ENCODE measurements at regions not wholly inside any gene's neighbourhood (a gene's known extent, or its start where the extent isn't known, plus 50 kb on each side); places are given as distances from the start of the nearest gene placed in this dataset.

DNA sequence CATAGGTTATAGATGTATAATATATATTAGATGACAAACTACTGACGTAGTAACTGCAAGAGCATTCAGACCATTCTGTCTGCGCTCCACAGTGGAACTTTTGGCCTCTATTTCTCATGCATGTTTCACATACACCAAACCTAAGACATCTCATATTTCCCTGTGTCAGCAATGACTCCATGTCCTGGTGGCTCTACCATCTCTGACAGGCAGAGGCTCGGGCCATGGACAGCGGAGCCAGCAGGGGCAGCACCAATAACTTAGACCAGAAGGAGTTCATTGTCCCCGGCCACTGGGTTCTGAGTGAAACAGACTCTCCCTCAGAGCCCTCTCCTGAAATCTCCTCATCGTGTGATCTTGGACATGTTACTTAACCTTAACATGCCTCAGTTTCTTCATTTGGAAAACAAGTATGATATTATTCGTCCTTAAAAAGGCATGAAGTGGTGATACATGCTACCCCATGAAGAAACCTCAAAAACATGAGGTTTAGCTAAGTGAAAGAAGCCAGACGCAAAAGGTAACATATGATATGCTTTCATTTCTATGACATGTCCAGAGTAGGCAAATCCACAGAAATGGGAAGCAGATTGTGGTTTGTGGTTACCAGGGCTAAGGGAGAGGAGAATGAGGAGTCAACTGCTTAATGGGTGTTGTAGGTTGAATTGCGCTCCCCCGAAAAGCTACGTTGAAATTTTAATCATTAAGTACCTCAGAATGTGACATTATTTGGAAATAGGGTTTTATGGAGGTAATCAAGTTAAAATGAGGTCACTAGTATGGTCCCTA lies 564.0 kb upstream of the JARID2 start:
- DNase-seq, result no peak

DNA sequence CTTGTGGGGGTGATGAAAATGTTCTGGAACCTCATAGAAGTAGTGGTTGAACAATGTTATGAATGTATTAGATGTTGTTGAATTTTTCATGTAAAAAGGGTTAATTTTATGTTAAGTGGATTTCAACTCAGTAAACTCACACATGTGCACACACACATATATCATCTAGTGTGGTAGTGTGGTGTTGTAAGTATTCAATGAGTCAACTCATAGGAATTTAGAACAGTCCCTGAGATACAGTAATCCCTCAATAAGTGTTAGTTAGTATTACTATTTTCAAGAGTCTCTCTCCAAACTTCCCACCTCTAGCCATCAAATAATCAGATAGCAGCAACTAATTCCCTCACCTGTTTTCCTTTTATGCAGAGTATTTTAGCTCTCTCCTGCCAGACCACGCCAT lies 563.1 kb upstream of the JARID2 start:
- no peak for DNase-seq

DNA sequence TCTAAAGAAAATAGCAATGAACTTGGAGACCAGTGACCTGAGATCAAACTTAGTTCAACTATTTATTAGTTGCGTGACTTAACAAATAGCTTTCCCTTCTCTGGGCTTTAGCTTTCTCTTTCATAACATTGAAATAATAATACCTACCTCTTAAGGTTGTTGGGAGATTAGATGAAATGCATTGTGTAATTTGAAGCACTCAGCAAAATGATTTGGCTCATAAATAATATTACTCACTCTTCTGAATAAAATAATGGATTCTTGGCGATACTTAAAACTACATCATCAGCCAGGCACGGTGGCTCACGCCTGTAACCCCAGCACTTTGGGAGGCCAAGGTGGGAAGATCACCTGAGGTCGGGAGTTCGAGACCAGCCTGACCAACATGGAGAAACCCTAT lies 556.2 kb upstream of the JARID2 start:
- no peak for DNase-seq

GRCh38 chr6:14690120-14691056 lies 555.5 kb upstream of the JARID2 start:
- no peak for DNase-seq

GRCh38 chr6:14692208-14692607 lies 553.7 kb upstream of the JARID2 start:
- no peak for DNase-seq

DNA sequence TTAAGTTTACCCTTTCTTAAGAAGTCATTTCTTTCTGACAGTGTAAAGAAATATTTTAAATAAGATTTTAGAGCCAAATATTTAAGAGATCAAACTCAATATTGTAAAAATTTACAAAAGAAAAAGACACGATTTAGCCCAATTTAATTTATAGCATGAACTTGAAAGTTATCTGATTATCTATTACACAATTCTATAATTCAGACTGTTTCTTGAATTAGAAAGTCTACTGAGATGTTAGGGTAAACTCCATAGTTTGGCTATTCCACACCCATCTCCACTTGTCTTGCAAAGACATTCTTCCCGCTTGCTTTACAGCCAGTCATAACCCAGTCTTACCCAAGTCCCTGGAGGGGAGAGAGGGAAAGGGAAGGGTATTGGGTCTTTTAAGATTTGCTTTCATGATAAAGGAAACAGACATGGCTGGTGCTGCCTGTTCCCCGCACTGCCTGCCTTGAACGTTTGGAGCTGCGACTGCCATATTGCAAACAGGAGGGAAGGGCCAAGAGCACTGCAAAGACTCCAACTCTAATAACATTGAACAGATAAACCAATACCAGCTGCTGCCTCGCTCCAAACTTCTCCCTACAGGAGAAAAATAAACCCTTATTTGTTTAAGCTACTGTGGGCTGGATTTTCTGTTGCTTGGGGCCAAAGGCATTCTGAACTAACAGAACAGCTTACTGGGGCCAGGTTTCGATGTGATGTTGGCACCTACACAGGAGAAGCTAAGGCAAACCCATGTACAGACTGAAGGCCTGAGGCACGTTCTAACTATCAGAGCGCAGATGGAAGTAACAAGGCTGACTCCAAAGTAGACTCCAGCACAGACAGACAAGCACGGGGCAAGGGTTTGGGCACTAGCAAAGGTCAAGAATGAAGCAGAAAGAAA lies 552.3 kb upstream of the JARID2 start:
- no peak for DNase-seq

DNA sequence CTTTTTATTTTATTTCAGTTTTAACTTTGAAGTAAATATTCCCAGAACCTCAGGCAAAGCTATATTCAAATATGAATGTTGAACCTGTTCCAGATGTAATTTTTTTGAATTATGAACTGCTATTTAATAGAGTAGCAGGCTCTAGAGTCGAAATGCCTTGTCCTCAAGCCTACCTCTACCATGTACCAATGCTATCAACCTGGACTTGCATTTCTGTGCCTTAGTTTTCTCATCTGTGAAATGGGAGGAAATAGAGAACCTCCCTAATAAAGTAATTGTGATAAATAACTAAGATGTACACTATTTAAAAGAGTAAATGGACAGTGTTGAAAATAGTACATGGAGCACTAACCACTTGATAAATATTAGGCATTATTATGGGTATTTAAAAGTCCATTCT lies 551.6 kb upstream of the JARID2 start:
- no peak for DNase-seq

DNA sequence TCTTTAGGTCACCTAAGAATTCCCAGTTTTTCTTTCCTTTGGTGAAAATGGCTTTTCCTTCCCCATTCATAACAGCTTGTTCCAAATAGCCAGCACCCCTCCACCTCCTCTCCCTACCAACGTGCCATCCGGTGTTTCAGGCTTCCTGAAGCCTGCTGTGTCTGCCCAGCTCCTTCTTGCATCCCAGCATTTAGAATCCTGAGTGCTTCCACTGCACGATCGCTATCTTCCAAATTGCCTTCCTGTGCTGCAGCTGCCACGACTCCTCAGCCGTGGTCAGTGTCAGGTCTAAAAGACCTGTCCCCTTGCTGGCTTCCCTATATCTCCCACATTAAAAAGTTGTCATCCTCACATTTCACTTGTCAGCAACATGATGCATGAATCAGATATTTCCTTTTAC lies 550.3 kb upstream of the JARID2 start:
- DNase-seq, result no peak

DNA sequence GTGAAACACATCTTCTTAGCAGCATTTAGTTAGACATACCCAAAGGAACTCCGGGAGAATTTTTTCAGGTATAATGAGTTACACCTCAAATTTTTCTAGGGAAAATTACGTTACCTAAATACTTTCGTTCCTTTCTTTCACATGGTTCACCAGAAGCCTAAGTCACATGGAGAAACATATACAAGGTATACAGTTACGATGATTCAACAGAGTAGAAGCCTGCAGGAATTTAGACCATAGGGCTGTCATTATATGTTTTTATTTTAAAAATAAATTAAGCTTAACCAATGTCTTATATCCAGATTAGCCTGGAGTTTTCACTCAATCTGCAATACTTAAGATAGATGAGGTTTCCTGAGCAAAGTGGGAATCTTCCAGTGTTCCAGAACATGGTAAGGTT lies 549.5 kb upstream of the JARID2 start:
- DNase-seq, result no peak

- DNase-seq, result no peak
Measured at GRCh38 chr6:14697427-14697826, 548.4 kb upstream of the JARID2 start.

- no peak for DNase-seq
Measured at GRCh38 chr6:14699803-14700601, 545.9 kb upstream of the JARID2 start.

- no peak for DNase-seq
Measured at GRCh38 chr6:14701946-14702345, 543.9 kb upstream of the JARID2 start.

DNA sequence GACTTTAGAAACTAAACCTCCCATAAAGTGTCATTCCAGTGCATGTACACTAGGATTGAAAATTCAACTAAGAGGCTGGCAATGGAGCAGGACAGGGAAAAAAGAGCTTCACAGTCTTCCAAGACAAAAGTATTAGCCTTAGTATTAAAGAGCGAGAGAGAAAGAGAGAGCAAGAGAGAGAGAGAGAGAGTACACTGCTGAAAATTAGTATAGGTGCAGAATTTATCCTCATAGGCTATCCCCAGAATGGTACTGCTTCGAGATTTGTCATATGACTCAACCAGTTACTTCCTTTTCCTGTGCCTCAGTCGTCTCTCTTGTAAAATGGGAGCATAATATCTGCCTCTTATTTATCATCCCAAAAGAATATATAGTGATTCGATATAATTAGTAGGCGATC lies 543.2 kb upstream of the JARID2 start:
- no peak for DNase-seq

- DNase-seq, result no peak
Measured at GRCh38 chr6:14703586-14703985, 542.3 kb upstream of the JARID2 start.

GRCh38 chr6:14704383-14705271 lies 541.2 kb upstream of the JARID2 start:
- no peak for DNase-seq

DNA sequence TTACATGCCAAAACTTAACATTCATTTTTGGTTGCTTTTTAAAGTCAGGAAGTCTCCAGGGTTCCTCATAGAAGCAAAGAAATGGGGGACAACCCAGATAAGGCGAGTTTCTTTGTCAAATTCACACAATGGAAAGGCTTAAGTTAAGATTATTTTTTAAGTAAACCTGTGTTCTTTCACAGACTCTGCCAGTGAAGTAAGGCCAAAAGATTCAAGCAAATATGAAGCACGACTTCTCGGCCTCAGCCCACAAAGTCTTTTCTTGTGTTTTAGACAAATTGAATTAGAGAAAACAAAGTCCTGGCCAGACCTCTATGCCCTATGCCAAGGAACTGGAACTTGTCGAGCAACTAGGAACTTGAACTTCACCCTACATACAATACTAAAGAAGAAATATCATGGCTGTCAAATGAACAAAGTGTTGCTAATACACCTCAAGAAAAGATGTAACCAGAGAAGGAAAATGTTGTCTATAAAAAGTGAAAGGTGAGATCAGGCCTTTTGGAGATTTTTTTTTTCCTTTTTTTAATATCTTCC lies 540.0 kb upstream of the JARID2 start:
- no peak for DNase-seq

DNA sequence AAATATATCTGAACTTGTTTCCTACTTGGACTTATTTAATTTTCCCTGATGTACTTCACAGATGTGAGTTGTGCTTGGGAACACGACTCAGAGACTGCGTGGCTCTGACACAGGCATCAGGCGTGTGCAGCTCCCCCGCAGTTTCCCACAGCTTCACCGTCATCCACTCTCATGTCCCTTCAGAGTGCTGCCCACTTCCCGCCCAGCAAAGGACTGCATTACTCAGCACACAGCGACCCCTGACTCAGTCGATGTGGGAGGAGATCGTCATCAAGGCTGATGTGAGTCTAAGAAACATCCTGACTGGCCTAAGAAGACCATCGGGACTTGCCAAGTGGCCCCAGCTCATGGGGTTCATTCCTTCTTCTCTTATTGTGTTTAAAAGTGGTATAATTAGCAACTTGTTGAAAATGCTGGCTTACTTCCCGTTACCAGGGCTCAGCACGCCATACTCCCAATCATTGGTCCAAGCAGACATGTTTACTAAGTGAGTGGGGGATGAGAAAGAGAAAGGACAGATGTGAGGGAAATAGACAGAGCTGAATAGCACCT lies 539.4 kb upstream of the JARID2 start:
- DNase-seq, result no peak

DNA sequence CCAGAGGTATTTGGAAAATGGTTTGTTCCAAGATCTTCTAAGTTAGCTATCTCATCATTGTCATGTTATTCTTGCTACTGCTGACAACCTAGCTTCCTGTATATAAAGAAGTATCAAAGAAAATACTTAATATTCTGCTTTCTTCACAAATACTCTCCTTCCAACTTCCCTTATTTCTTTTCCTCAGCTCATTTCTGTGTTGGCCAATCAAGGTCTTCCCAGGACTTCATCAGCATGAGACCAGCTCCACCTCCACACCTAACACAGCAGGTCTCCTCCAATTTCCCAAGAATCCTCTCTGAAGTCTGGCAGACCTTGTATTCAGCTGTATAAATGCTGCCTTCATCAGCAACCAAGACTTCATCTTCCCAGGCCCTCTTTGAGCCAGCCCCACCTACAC lies 538.6 kb upstream of the JARID2 start:
- no peak for DNase-seq

DNA sequence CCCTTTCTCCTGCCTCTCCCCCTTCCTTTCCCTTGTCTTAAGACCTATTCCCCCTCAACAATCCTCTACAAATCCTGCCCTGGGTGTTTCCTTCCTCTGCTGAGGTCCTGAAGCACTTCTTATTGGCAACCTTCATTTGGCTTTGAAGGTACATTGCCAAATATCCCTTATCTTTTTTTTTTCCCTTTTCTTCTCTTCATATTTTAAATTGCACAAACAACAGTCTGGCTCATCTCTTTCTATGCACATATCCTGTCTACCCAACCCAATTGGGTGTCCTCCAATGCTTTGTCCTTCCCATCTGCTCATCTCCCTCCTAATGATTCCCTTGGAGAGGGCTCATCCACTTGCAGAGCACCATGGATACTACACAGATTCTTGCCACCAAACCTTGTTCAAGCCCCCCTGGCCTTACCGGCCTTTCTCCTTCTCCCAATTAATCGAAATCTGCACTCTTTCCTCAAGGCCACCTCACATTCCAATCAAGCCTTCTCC lies 537.9 kb upstream of the JARID2 start:
- no peak for DNase-seq

- DNase-seq, result no peak
Measured at GRCh38 chr6:14709066-14709670, 536.7 kb upstream of the JARID2 start.

Measured in CD4-positive, alpha-beta T cell treated with Interleukin-21 for 1 hour (primary cell).